OCI-LY7 (cell line): ENCODE measurements at regions not wholly inside any gene's neighbourhood (a gene's known extent, or its start where the extent isn't known, plus 50 kb on each side); places are given as distances from the start of the nearest gene placed in this dataset.

Experiments
- CTCF ChIP-seq: fragments of 200-600 bp; sonication (generic); conservative IDR thresholded peaks from 2 replicates; pipeline ENCODE4 v1.5.1; 2014; ENCODE audit warnings: mild to moderate bottlenecking, antibody characterized with exemption, low read length, moderate library complexity, mixed read lengths
- EZH2phosphoT487 ChIP-seq: fragments of 200-600 bp; sonication (generic); IDR thresholded peaks from 2 replicates; pipeline ENCODE4 v1.6.1; 2018; ENCODE audit warnings: low read depth, borderline replicate concordance, mild to moderate bottlenecking, mixed run types, antibody characterized with exemption, low read length, moderate library complexity, mixed read lengths

GRCh38 chr10:52539463-52539862 is 225.4 kb downstream of the DKK1 start:
- TF ChIP-seq CTCF (no peak), EZH2phosphoT487 (no peak)
